ENCODE measurements at regions not wholly inside any gene's neighbourhood (a gene's known extent, or its start where the extent isn't known, plus 50 kb on each side); places are given as distances from the start of the nearest gene placed in this dataset.

DNA sequence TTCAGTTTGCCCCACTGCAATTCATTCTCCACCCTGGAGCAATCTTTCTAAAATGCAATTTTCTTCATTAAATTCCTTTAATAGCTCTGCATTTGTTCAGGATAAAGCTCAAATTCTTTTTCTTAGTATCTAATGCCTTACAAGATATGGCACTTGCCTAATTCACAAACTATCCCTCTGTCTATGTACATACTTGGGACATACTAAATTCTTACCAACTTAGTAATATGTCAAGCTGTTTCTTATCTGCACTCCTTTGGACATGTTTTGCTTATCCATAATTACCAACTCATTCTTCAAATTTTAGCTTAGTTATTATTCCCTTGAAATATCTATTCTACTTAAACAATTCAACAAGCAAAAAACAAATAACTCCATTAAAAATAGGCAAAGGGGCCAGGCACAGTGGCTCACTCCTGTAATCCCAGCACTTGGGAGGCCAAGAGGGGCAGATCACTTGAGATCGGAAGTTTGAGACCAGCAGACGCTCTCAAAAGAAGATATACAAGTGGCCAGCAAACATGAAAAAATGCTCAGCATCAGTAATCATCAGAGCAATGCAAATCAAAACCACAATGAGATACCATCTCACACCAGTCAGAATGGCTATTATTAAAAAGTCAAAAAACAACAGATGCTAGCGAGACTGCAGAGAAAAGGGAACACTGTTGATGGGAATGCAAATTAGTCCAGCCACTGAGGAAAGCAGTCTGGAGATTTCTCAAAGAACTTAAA lies 96.9 kb downstream of the FAM76B start:
- H3K9me3 ChIP-seq, result no peaks in the 10 kb centered on the region
- 56% methylated on average over 3 of the region's 3 CpGs for WGBS (ENCODE audit: low lambda C conversion rate)
- ChIA-PET CTCF (interaction anchor here (1.4 to 4.9 kb wide), 3 partner anchors 13 to 534 kb away, joined by 4 to 42 read pairs (median 4); no protein-coding TSS in a partner anchor), POLR2A (interaction anchor here (0.5 kb wide), 1 partner anchor 30 kb away, joined by 4 read pairs; no protein-coding TSS in a partner anchor)
- H3K4me1 ChIP-seq (ENCODE audit: control insufficient read depth in 1 of 2, insufficient read depth in 2 of 2, low read depth in 1 of 2, low read length in 1 of 2), result no peaks in the 10 kb centered on the region
- H3K9ac ChIP-seq, result no peak overlapping the region
- H2AFZ ChIP-seq (ENCODE audit: low read depth), result no peak overlapping the region
- H3K4me3 ChIP-seq (ENCODE audit: low read depth in 2 of 2, low read length in 1 of 2), result no peak overlapping the region
- no peaks in the 10 kb centered on the region for H3F3A ChIP-seq (replicated peaks; ENCODE audit: insufficient read depth)
- H3K79me2 ChIP-seq (ENCODE audit: insufficient read depth), result no peaks in the 10 kb centered on the region
- H4K20me1 ChIP-seq (ENCODE audit: insufficient read depth), result no peaks in the 10 kb centered on the region
- no peak overlapping the region for H3K27ac ChIP-seq (ENCODE audit: low read depth in 2 of 2, low read length in 1 of 2)
- no peak overlapping the region for H3K4me2 ChIP-seq
- DNase-seq, result no peak
- no peaks in the 10 kb centered on the region for H3K27me3 ChIP-seq (ENCODE audit: insufficient read depth)
- H3K36me3 ChIP-seq (replicated peaks in 1 of 2; ENCODE audit: control insufficient read depth in 1 of 2, insufficient read depth in 2 of 2, low read length in 1 of 2), result no peaks in the 10 kb centered on the region
- TF ChIP-seq, protein P1, sequence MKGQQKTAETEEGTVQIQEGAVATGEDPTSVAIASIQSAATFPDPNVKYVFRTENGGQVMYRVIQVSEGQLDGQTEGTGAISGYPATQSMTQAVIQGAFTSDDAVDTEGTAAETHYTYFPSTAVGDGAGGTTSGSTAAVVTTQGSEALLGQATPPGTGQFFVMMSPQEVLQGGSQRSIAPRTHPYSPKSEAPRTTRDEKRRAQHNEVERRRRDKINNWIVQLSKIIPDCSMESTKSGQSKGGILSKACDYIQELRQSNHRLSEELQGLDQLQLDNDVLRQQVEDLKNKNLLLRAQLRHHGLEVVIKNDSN (IDR thresholded peaks at IDR 0.05; ENCODE audit: borderline replicate concordance, low read depth), result no peak
- TF ChIP-seq, protein P2, sequence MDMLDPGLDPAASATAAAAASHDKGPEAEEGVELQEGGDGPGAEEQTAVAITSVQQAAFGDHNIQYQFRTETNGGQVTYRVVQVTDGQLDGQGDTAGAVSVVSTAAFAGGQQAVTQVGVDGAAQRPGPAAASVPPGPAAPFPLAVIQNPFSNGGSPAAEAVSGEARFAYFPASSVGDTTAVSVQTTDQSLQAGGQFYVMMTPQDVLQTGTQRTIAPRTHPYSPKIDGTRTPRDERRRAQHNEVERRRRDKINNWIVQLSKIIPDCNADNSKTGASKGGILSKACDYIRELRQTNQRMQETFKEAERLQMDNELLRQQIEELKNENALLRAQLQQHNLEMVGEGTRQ (IDR thresholded peaks at IDR 0.05; ENCODE audit: borderline replicate concordance, low read depth, low read length), result no peak
- TF ChIP-seq TCF12 (IDR thresholded peaks at IDR 0.05), result no peak
- TF ChIP-seq, protein P3, sequence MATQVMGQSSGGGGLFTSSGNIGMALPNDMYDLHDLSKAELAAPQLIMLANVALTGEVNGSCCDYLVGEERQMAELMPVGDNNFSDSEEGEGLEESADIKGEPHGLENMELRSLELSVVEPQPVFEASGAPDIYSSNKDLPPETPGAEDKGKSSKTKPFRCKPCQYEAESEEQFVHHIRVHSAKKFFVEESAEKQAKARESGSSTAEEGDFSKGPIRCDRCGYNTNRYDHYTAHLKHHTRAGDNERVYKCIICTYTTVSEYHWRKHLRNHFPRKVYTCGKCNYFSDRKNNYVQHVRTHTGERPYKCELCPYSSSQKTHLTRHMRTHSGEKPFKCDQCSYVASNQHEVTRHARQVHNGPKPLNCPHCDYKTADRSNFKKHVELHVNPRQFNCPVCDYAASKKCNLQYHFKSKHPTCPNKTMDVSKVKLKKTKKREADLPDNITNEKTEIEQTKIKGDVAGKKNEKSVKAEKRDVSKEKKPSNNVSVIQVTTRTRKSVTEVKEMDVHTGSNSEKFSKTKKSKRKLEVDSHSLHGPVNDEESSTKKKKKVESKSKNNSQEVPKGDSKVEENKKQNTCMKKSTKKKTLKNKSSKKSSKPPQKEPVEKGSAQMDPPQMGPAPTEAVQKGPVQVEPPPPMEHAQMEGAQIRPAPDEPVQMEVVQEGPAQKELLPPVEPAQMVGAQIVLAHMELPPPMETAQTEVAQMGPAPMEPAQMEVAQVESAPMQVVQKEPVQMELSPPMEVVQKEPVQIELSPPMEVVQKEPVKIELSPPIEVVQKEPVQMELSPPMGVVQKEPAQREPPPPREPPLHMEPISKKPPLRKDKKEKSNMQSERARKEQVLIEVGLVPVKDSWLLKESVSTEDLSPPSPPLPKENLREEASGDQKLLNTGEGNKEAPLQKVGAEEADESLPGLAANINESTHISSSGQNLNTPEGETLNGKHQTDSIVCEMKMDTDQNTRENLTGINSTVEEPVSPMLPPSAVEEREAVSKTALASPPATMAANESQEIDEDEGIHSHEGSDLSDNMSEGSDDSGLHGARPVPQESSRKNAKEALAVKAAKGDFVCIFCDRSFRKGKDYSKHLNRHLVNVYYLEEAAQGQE (IDR thresholded peaks at IDR 0.05; ENCODE audit: low read depth, low read length), result no peak
- no peak for TF ChIP-seq GATA2 (CRISPR knock-in tag; IDR thresholded peaks at IDR 0.05)
- TF ChIP-seq EP300 (IDR thresholded peaks at IDR 0.05; ENCODE audit: borderline replicate concordance in 1 of 2, low read depth in 1 of 2, low read length in 1 of 2), result no peak
- TF ChIP-seq TEAD4 (IDR thresholded peaks at IDR 0.05; ENCODE audit: borderline replicate concordance, insufficient read depth), result no peak
- TF ChIP-seq, protein P4, sequence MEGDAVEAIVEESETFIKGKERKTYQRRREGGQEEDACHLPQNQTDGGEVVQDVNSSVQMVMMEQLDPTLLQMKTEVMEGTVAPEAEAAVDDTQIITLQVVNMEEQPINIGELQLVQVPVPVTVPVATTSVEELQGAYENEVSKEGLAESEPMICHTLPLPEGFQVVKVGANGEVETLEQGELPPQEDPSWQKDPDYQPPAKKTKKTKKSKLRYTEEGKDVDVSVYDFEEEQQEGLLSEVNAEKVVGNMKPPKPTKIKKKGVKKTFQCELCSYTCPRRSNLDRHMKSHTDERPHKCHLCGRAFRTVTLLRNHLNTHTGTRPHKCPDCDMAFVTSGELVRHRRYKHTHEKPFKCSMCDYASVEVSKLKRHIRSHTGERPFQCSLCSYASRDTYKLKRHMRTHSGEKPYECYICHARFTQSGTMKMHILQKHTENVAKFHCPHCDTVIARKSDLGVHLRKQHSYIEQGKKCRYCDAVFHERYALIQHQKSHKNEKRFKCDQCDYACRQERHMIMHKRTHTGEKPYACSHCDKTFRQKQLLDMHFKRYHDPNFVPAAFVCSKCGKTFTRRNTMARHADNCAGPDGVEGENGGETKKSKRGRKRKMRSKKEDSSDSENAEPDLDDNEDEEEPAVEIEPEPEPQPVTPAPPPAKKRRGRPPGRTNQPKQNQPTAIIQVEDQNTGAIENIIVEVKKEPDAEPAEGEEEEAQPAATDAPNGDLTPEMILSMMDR (IDR thresholded peaks at IDR 0.05), result no peak
- TF ChIP-seq, protein P5, sequence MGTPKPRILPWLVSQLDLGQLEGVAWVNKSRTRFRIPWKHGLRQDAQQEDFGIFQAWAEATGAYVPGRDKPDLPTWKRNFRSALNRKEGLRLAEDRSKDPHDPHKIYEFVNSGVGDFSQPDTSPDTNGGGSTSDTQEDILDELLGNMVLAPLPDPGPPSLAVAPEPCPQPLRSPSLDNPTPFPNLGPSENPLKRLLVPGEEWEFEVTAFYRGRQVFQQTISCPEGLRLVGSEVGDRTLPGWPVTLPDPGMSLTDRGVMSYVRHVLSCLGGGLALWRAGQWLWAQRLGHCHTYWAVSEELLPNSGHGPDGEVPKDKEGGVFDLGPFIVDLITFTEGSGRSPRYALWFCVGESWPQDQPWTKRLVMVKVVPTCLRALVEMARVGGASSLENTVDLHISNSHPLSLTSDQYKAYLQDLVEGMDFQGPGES (IDR thresholded peaks at IDR 0.05; ENCODE audit: low read depth, low read length), result no peak
- no peak for TF ChIP-seq RFX5 (IDR thresholded peaks at IDR 0.05; ENCODE audit: low read length)
- TF ChIP-seq EZH2phosphoT487 (IDR thresholded peaks at IDR 0.05; ENCODE audit: borderline replicate concordance, low read depth), result no peak
- no peaks in the 10 kb centered on the region for H3K9me2 ChIP-seq
